Motor neuron (in vitro differentiated cells): ENCODE measurements at regions not wholly inside any gene's neighbourhood (a gene's known extent, or its start where the extent isn't known, plus 50 kb on each side); places are given as distances from the start of the nearest gene placed in this dataset.

Experiments used
- ATAC-seq, 8 experiments: fragments of 200-7000 bp; cut with Tn5 transposase; replicated peaks in 6 of 8; 2 replicates each; pipeline ENCODE4 v1.8.0; 2021; ENCODE audit warnings: mild to moderate bottlenecking in 8 of 8, moderate library complexity in 8 of 8
- H3K27ac ChIP-seq, 2 donors: fragments of 250-450 bp; sonication (Bioruptor Pico); 2 replicates each; pipeline ENCODE4 v1.9.0; 2021; ENCODE audit warnings: antibody characterized with exemption in 2 of 2, mild to moderate bottlenecking in 2 of 2, moderate library complexity in 1 of 2
- H3K4me1 ChIP-seq, 2 donors: fragments of 250-450 bp; sonication (Bioruptor Pico); replicated peaks in 1 of 2; 2 replicates each; pipeline ENCODE4 v1.6.1; 2021; ENCODE audit warnings: antibody characterized with exemption in 2 of 2, mild to moderate bottlenecking in 2 of 2, moderate library complexity in 1 of 2
- H3K4me3 ChIP-seq, 5 donors: fragments of 250-450 bp; sonication (Bioruptor Pico); 2 replicates each; pipeline ENCODE4 v1.9.0; 2021; ENCODE audit warnings: antibody characterized with exemption in 5 of 5, mild to moderate bottlenecking in 5 of 5, moderate library complexity in 4 of 5
- WGBS, 10 experiments: fragments of 450-650 bp; shearing (Covaris generic); methylation state at CpG; one replicate each; pipeline ENCODE4 v1.0.0; 2022; 5-methylcytosine and 5-hydroxymethylcytosine counted together
- in situ Hi-C, 9 experiments: fragments of 400-800 bp; cut with MboI; loops; one replicate each; pipeline ENCODE4 v1.15.0; 2021; ENCODE audit warnings: low sequenced_read_pairs in 9 of 9, low pct_unique_long_range_greater_than_20kb in 2 of 9; ENCODE audit not compliant: unreplicated experiment in 9 of 9

DNA sequence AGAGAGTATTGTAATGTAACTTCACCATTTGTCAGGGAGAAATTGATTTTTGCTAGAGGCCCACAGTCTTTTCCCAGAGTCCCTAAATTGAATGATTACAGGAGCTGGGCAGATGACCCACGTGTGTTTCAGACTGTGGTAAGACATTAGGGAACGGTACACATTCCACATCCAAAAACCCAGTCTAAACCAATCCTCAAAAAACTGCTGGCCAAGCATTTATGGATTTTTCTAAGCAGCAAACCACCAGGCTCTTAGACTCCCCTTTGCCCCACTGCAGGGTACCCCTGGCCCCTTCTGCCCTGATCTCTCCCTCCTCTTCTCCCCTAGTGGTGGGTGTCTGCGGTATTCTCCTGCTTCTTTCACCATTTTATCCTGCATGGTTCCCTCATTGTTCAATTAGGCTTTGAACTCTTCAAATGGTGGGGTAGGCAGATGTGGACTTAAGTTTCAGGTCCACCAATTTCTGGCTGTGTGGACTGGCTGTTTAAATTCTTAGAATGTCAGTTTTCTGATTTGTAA is 135.5 kb upstream of the SORCS3 start:
- Histone ChIP-seq H3K4me1 (no peaks in the 10 kb centered on the region), H3K27ac (no peak overlapping the region), H3K4me3 (no peak overlapping the region)
- no peak for ATAC-seq
- in situ Hi-C loops, result no loop called here
- 33 to 100% (median 70%) methylated on average over 1 to 2 of the region's 3 CpGs; no CpG with 5 or more reads in 7 of the 10 experiments for WGBS, 10 experiments

DNA sequence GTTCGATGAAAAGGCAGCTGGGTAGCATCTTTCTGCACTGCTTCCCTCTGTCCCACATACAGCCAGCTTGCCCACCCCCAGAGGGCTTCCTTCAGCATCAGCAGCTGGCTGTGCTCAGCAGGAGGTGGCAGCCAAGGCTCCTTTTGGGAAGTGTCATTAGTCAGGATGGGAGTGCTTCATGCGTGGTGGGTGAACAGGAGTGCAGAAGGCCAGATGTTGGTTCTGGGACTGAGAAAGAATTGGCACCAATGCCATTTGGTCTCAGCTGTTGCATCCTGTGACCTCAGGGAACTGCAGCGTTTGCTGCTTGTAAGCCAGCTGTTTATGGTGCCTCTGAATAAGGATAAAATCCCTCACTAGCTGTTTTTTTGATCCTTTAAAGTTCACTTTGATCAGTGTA is 131.1 kb upstream of the SORCS3 start:
- peak in 2 of 8 experiments; percentile 25 to 46 for ATAC-seq
- 20 to 83% (median 65%) methylated on average over 1 to 2 of the region's 3 CpGs; no CpG with 5 or more reads in 4 of the 10 experiments for WGBS, 10 experiments

DNA sequence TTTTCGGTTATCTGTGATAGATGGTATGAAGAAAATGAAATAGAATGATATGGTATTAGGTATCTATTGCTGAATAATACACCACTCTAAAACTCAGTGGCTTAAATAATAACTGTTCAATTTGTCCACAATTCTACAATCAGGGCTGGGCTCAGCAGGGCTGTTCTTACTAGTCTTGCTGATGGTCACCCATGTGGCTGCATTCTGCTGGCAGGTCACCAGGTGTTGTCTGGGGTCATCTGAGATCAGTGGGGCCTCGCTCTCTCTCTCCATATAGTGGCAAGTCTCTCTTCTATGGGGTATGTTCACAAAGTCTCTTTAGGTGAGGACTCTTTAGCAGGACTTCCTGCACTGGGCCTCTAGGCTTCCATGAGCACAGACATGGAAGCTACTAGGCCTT is 130.4 kb upstream of the SORCS3 start:
- WGBS, 10 experiments, result 20 to 70% (median 43%) methylated on average over 1 to 2 of the region's 2 CpGs; no CpG with 5 or more reads in 5 of the 10 experiments
- Histone ChIP-seq H3K27ac (no peak overlapping the region), H3K4me3 (no peak overlapping the region), H3K4me1 (no peaks in the 10 kb centered on the region)
- in situ Hi-C loops, result no loop called here
- no peak for ATAC-seq

More for the DNA sequence above, 131.1 kb upstream of the SORCS3 start:
- in situ Hi-C loops, result no loop called here
- Histone ChIP-seq H3K27ac (no peak overlapping the region), H3K4me1 (no peaks in the 10 kb centered on the region), H3K4me3 (no peak overlapping the region)

DNA sequence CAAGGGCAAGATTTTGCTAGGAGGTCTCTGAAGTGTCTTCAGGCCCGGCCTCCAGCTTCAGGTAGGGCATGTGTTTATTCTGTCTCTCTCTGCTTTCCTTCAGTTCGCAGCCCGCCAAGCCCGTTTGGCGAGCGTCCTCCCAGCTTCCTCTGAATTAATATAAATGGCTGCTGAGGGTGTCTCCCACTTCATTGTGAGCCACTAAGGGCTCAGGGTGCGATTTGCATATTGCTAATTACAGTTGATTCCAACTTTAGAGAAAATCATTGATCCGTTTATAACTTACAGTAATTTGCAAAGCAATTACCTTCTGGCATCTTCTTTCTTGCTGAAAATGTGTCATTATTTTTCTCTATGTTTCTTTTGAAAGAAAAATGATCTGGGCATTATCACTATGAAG is 128.3 kb upstream of the SORCS3 start:
- ATAC-seq, result no peak
- no peak overlapping the region for H3K27ac ChIP-seq
- in situ Hi-C loops, result no loop called here
- no peaks in the 10 kb centered on the region for H3K4me1 ChIP-seq
- no peak overlapping the region for H3K4me3 ChIP-seq
- WGBS, 10 experiments, result 20 to 90% (median 74%) methylated on average over 1 to 8 of the region's 8 CpGs

DNA sequence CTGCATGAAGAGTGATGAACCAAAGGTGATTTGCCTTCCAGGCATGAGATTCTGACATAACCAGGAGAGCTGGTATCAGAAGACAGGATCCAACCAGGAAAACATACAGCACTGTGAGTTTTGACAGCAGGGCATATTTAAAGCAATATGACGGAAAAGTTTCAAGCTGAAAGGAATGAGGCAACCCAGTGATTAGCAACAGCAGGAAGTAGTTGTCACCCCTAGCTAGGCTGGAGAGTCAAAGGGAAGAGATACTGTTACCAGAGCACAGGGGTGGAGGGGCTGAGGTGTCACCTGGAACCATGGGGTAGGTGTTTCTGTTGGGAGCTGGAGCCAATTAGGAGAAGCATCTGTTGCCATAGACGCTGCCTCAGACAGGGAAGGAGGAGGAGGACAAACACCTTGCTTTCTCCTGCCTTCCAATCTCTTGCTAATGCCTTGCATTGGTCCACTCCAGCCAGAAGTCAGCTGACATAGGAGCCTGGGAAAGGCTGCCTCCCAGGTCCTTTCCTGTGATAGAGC is 125.4 kb upstream of the SORCS3 start:
- Histone ChIP-seq H3K4me3 (no peak overlapping the region), H3K27ac (no peak overlapping the region), H3K4me1 (no peaks in the 10 kb centered on the region)
- 40 to 100% (median 100%) methylated on average over 1 of the region's 2 CpGs; no CpG with 5 or more reads in 5 of the 10 experiments for WGBS, 10 experiments
- ATAC-seq, result peak in 2 of 8 experiments; percentile 35 to 79
- in situ Hi-C loops, result no loop called here

DNA sequence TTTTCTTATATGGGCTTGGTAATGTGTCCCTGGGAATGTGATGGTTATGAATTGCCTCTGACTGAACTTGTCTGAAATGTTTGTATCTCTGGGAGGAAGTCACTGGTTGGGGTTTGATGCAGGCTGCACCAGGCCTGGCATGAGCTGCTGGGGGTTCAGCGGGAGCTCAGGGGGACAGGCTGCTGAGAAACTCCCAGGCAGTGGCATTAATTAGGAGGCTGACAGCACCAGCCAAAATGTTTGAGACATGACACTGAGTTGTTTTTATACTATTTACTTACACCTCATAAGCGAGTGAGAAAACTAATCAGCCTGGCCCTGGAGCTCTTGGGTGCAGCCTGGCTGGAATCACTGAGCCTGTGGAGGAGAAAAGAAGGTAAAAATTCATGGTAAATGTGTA is 124.1 kb upstream of the SORCS3 start:
- in situ Hi-C loops, result no loop called here
- Histone ChIP-seq H3K4me1 (peaks cover under 1 to 1% of the 10 kb centered on the region in 2 donors), H3K27ac (no peak overlapping the region), H3K4me3 (no peak overlapping the region)
- ATAC-seq, result no peak
- WGBS, 10 experiments, result 27 to 80% (median 60%) methylated on average over 1 to 2 of the region's 2 CpGs; no CpG with 5 or more reads in 5 of the 10 experiments

DNA sequence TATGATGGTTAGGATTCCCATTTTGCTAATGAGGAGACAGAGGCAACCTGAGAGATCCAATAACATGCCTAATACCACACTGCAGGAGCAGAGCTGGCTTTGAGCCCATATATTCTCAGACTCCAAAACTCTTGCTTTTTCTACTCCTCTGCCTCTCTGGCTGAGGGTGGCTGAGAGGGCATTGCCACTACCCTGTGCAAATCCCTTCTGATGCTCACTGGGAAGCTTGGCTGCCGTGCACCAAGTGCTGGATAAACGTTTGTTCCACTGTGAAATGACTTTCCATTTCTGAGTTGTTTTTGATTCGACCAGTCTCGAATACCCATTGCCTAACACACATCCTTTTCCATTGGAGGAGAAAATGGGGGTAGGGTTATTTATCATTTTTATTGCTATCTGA is 123.1 kb upstream of the SORCS3 start:
- in situ Hi-C loops, result no loop called here
- 23 to 100% (median 61%) methylated on average over 1 to 4 of the region's 4 CpGs; no CpG with 5 or more reads in 3 of the 10 experiments for WGBS, 10 experiments
- ATAC-seq, result no peak

DNA sequence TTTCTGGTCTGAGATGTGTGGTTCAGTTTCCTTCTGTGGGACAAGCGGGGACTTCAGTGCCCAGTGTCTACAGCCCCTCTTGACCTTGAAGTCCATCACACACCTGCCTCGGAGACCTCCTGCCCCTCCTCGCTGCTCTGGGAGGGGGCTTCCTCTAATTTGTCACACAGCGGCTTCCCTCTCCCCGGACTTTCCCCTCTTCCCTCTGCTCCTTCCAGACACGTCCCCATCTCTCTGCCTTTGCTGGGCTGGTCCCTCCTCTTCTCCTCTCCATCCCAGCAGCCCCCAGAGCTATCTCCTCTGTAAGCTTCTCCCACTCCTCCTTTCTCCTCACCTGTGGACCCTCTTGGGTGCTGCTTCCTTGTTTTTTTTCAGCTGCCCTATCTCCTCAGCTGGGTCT is 122.2 kb upstream of the SORCS3 start:
- WGBS, 10 experiments, result 61 to 93% (median 80%) methylated on average over 1 to 3 of the region's 6 CpGs; no CpG with 5 or more reads in 5 of the 10 experiments
- Histone ChIP-seq H3K27ac (no peak overlapping the region), H3K4me1 (peaks cover 5 to 11% of the 10 kb centered on the region in 2 donors), H3K4me3 (no peak overlapping the region)
- no peak for ATAC-seq
- in situ Hi-C loops, result no loop called here

More for the DNA sequence above, 123.1 kb upstream of the SORCS3 start:
- H3K4me1 ChIP-seq, result peaks cover 5 to 11% of the 10 kb centered on the region in 2 donors
- no peak overlapping the region for H3K4me3 ChIP-seq
- H3K27ac ChIP-seq, result no peak overlapping the region

DNA sequence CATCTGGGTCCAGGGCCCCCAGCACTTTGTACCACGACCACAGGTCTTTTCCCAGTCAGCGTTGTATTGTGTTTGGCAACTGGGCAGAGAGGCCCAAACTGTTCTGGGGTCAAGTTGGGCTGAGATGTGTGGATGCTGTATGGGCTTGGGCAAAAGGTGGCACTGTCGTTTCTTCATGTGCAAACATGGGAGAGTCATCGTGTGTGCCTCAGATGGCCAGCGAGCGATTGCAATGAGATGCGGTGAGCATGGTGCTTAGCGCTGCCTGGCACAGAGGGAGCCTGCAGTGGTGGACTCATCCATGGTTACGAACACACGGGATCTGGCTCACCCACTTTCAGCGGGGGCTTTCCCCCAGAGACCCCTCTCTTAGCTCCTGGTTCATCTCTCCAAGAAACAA is 120.4 kb upstream of the SORCS3 start:
- 67 to 100% (median 93%) methylated on average over 1 to 6 of the region's 11 CpGs; no CpG with 5 or more reads in 6 of the 10 experiments for WGBS, 10 experiments
- Histone ChIP-seq H3K4me3 (no peak overlapping the region), H3K4me1 (peaks cover 5 to 11% of the 10 kb centered on the region in 2 donors), H3K27ac (no peak overlapping the region)
- ATAC-seq, result no peak
- in situ Hi-C loops, result no loop called here

DNA sequence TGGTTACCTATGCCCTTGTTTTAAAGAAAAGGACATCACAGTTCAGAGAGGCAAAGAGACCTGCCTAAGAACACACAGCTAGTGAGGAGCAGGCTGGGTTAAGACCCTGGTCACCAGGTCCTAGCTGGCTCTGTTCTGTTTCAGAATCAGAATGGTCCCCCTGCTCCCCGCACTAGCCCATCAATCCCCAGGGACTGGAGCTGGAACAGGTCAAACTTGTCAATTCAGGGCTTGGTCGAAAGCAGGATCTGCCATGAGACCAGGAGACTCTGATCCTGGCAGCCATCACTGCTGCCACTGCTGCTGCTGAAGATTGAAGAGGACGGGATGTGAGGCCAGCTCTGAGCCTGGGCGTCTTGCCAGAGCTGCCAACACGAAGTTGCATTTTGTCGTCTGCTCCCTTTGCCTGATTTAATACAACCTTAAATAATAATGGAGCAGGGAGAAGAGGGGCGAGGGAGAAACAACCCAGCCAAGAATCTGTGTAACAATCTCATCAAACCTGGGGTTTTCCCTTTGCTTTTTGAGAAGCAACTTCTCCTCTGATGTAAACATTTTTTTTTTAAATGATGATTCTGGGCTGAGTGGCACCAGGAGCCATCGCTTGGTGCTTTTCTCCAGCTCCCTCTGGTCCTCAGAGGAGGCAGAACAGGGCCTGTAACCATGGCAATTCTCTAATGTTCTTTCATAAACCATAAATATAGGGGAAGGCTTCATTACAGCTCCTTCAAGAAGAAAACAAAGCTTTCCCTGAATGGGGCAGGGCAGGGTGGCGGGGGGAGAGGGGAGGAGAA is 119.0 kb upstream of the SORCS3 start:
- ATAC-seq, result peak in 5 of 8 experiments; percentile 50 to 81 (median 74)
- in situ Hi-C loops, result no loop called here
- no peak overlapping the region for H3K27ac ChIP-seq
- H3K4me3 ChIP-seq, result no peak overlapping the region
- WGBS, 10 experiments, result 14 to 83% (median 56%) methylated on average over 1 to 5 of the region's 9 CpGs; no CpG with 5 or more reads in 4 of the 10 experiments
- H3K4me1 ChIP-seq, result peaks cover 5 to 11% of the 10 kb centered on the region in 2 donors

DNA sequence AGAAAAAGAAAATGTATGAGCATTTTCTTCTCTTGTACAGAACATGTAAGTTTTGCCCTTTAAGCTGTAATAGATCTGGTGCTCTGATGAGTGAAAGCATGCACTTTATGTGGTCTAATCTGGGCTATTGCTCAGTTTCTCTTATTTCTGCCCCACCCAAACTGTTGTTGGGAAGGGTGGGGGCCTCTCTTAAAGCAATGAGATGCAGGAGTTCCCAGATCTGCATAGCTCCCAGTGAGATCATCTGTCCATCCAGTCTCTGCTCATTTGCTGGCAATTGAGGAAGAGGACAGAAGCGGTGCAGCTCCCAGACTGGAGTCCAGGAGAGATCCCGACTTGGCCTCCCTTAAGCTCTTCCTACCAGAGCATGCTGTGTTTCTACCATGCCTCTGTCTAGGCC is 114.9 kb upstream of the SORCS3 start:
- in situ Hi-C loops, result no loop called here
- Histone ChIP-seq H3K4me1 (peaks cover 5 to 11% of the 10 kb centered on the region in 2 donors), H3K27ac (no peak overlapping the region), H3K4me3 (no peak overlapping the region)
- ATAC-seq, result peak in 3 of 8 experiments; percentile 91 to 96 (median 96)
- 36 to 86% methylated on average over 1 to 2 of the region's 2 CpGs; no CpG with 5 or more reads in 8 of the 10 experiments for WGBS, 10 experiments

DNA sequence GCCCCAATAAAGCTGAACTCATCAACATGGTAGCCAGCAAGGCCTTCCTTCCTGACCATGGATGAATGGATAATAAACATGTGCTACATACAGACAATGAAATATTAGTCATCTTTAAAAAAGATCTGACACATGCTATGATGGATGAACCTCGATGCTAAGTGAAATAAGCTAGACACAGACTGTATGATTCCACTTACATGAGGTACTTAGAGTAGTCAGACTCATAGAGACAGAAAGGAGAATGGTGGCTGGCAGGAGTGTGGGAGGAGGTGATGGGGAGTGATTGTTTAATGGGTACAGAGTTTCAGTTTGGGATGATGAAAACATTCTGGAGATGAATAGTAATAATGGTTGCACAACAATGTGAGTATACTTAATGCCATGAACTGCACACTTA is 114.1 kb upstream of the SORCS3 start:
- peaks cover 5 to 10% of the 10 kb centered on the region in 2 donors for H3K4me1 ChIP-seq
- WGBS, 10 experiments, result 0 to 62% (median 19%) methylated on average over 1 of the region's 1 CpG; no CpG with 5 or more reads in 2 of the 10 experiments
- in situ Hi-C loops, result no loop called here
- H3K4me3 ChIP-seq, result no peak overlapping the region
- H3K27ac ChIP-seq, result no peak overlapping the region
- ATAC-seq, result no peak

DNA sequence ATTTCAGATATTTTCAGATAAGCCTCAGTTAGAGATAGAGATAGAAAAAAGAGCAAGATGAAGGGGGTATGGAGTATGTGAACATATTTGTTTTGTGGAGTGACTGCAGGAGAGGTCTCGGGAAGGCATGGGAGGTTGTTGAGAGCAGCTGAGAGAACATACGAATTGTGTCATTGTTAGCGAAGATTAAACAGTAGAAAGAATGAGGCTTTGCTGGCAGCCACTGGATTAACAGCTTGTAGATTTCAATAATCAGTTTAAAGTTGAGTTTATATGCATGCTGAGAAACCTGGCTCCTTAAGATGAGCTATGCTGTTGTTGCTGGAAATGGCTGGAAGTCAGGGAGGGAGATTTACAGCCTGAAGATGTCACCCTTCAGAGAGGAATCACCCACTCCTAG is 100.9 kb upstream of the SORCS3 start:
- Histone ChIP-seq H3K4me1 (no peaks in the 10 kb centered on the region), H3K4me3 (no peak overlapping the region), H3K27ac (no peak overlapping the region)
- WGBS, 10 experiments, result 40 to 100% (median 62%) methylated on average over 1 to 3 of the region's 3 CpGs; no CpG with 5 or more reads in 1 of the 10 experiments
- ATAC-seq, result peak in 1 of 8 experiments; percentile 46
- in situ Hi-C loops, result no loop called here
